Activated CD8-positive, alpha-beta memory T cell treated with anti-CD3 and anti-CD28 coated beads, Interleukin-2, amount 50 U/mL, for 48 hours (primary cell): ENCODE measurements at regions not wholly inside any gene's neighbourhood (a gene's known extent, or its start where the extent isn't known, plus 50 kb on each side); places are given as distances from the start of the nearest gene placed in this dataset.

ENCODE experiments used
- DNase-seq: peaks from one replicate; pipeline ENCODE4 v3.0.0-alpha.2; 2020

DNA sequence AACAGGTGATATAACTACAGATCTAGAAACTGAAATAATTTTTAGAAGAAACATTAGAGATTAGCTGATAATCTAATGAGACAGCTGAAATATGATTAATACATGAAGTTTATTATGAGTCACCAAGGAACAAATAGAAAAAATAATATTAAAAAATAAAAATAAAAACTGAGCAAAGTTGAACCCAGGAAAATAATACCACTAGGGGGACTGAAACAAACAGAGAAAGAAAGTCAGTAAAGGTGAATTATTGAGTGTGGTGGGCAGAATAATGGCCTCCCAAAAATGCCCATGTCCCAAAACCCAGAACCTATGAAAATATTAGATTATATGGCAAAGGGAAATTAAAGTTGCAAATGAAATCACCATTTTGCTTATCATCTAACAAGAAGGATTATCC lies 820.7 kb upstream of the INTU start:
- DNase-seq = no peak

DNA sequence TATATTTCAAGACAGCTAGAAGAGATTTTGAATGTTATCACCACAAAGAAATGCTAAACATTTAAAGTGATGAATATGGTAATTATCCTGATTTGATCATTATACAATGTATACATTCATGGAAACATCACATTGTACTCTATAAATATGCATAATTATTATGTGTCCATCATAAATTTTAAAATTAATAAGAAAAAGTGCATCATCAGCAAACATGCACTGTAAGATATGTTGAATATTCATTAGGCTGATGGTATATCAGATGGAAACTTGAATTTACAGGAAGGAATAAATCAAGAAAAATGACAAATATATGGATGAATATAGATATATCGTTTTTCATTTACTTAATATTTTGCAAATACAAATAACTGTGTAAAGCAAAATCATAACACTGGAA lies 812.1 kb upstream of the INTU start:
- DNase-seq = no peak

DNA sequence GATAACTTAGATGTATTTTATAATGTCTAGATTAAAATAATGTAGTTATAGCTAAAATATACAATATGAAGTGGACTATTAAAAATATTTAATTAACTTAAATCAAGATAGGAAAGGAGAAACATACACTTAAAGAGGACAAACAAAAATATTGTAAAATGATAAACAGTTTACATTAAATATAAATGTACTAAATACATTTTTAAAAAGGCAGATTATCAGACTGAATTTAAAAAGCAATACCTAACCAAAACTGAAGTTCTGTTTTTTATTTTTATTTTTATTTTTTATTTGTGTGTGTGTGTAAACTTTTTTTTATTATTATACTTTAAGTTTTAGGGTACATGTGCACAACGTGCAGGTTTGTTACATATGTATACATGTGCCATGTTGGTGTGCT lies 811.6 kb upstream of the INTU start:
- no peak for DNase-seq

DNA sequence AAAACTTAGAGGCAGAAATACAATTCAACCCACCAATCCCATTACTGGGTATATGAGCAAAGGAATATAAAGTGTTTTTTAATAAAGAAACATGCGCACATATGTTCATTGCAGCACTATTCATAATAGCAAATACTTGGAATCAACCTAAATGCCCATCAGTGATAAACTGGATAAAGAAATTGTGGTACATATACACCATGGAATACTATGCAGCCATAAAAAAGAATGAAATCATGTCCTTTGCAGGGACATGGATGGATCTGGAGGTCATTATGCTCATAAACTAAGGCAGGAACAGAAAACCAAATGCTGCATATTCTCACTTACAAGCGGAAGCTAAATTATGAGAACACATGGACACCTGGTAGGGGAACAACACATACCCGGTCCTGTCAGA lies 807.7 kb upstream of the INTU start:
- DNase-seq = no peak

DNA sequence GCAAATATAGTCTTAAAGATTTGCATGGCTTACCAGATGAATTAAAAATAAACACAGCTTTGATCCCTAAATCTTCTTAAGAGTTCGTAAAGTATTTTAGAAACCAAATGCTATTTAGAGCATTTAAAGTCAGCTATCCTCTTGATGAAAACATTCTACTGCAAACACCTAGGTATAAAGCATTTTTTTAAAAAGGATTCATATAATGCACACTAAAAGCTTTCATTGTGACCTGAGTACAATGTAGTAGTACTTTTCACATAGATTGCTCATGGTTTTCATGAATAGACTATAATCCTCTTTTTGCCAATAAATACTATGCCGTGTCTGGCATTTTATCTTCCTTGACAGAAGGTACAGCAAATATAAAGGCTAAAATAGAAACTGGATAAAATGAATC lies 805.1 kb upstream of the INTU start:
- no peak for DNase-seq

DNA sequence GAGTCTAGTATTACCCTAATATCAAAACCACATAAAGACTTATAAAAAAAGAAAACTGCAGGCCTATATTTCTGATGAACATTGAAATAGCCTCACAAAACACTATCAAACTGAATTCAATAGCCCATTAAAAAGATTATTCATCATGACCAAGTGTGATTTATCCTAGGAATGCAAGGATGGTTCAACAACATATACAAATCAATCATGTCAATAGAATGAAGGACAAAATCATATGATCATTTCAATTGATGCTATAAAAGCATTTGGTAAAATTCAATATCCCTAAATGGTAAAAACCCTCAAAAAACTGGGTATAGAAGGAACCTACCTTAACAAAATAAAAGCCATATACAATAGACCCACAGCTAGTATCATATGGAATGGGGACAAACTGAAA lies 797.9 kb upstream of the INTU start:
- no peak for DNase-seq

DNA sequence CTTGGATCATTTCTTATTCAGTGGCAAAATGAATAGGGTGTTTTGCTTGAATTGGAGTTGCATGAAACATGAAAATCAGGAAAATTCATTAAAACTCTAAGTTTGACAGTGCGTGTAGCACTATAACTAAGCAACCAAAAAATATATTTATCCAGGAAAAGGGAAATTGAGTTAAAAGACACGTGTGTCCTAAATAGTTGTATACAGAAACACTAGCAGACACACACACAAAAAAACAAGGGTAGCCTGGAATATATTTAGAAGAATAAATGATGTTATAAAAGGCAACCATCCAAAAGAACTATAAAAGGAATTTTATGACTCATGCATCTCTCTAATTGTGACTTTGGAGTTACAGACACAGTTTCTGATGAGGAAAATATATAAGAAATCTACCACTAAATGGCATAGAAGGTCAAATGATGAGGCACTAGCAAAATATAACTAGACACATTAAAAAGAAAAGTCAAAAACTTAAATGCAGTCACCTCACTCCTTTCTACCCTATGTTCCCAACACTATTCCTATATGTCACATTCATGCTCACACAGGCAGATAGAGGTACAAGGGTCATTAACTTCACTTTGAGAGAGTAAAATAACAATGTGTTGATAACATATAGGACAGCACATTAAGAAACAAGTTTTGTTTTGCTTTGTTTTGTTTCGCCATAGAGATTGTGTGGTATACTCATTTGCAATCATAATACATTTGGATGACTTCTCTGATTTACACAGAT lies 793.6 kb upstream of the INTU start:
- no peak for DNase-seq

DNA sequence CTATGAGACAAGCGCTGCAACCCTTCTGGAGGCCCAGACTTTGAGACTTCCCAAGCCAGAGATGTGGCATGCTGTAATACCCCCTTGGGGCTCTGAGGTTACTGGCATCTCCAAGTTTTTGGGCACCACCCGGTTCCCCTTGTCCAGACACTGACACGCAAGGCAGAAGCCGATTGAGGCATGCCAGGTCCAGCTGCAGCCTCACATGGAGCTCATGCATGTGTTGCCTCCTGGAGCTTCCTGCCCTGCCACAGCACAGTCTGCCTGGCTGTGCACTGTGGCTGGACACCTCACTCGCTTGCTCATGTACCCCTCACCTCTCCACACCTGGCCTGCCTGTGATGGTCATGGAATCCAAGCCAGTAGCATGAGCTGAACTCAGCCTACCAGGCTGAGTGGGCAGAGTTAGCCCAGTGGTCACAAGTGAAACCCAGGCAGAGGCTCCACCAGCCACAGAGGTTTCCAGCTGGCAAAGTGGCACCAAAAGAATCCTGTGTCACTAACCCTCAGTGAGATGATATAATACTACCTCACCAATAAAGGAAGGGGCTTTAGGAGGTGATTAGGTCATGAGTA lies 789.2 kb upstream of the INTU start:
- no peak for DNase-seq

DNA sequence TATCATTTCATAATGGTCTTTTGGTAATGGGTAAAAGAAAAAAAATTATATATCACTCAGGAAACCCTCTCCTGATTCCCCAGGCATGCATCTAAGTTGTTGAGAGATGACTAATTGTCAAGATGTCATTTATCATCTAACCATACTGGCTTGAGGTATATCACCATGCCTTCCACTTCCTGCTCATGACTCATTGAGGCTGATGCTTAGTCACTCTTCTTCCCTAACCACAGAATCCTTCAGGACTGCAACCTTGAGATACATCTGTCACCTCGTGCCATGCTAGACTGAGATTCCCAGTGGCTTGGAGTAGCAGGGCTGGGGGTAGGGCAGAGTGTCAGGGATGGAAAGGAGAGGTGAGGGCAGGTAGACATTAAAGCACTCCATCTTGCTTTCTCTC lies 782.5 kb upstream of the INTU start:
- no peak for DNase-seq

DNA sequence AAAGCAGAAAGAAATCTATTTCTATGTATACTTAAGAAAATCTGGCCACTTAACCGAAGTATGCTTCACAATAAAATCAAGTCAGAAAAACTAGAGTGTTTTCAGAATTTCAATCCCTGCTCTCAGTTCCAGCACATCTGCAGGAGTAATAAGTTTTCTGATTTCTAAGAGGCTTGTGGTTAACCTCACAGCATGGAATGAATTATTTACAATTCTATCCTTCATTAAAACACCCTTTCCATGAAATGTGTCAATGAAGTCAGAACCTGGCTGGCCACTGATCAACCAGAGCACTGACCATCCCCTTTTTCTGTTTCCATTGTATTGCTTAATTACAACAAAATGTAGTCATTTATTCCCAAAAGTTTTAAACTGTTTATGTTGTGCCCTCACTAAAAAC lies 781.4 kb upstream of the INTU start:
- no peak for DNase-seq

DNA sequence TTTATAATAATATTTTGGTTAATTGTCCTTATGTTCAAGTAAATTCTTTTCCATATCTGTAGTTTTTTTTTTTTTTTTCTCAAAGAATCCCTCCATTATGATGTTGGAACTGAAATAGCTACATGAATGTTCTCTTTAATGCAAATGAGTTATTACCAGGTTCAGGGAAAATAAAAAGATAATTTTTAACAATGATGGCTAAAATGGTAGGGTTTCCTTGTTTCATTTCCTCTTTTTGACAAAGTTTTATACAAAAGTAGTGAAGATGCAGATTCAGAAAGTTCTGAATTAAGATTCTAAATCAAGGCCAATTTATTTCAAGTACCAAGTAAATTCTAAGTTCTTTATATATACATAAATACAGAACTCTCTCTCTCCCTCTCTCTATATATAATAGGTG lies 779.0 kb upstream of the INTU start:
- no peak for DNase-seq

DNA sequence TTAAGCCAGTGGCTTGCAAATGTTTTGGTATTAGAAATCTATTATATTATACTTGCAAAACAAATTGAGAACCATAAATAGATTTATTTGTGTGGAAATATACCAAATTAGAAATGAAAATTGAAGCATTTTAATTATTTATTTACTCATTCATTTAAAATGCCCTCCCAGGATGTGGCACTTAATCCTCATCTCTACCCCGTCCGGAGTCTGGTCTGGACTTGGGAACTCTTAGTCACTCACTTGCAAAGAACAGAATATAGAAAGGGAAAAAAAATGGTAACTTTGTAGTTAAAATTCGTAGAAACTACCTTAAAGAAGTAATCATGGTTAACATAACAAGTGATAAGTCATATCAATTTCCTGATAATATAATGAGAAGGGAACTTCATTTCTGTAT lies 775.9 kb upstream of the INTU start:
- DNase-seq = no peak

DNA sequence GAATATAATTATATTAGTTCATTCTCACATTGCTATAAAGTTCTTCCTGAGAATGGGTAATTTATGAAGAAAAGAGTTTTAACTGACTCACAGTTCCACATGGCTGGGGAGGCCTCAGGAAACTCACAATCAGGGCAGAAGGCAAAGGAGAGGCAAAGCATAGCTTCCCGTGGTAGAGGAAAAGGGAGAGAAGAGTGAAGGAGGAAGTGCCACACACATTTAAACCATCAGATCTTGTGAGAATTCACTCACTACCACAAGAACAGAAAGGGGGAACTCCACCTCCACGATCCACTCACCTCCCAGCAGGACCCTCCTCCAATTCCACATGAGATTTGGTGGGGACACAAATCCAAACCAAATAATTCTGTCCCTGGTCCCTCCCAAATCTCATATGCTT lies 773.4 kb upstream of the INTU start:
- DNase-seq = no peak

DNA sequence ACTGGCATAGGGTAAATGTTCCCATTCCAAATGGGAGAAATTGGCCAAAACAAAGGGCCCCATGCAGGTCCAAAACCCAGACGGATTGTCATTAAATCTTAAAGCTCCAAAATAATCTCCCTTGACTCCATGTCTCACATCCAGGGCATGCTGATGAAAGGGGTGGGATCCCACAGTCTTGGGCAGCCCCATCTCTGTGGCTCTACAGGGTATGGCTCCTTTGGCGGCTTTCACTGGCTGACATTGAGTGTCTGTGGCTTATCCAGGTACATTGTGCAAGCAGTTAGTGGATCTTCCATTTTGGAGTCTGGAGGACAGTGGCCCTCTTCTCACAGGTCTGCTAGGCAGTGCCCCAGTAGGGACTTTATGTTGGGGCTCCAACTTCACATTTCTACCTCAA lies 772.9 kb upstream of the INTU start:
- DNase-seq = no peak

DNA sequence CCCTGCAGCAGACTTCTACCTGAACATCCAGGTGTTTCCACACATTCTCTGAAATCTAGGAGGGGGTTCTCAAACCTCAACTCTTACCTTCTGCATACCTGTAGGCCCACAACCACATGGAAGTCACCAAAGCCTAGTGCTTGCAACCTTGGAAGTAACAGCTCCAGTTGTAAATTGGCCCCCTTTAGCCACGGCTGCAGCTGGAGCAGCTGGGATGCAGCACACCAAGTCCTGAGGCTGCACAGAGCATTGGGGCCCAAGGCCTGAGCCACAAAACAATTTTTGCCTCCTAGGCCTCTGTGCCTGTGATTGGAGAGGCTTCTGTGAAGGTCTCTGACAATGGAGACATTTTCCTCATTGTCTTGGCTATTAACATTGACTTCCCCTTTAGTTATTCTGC lies 772.4 kb upstream of the INTU start:
- DNase-seq = no peak

DNA sequence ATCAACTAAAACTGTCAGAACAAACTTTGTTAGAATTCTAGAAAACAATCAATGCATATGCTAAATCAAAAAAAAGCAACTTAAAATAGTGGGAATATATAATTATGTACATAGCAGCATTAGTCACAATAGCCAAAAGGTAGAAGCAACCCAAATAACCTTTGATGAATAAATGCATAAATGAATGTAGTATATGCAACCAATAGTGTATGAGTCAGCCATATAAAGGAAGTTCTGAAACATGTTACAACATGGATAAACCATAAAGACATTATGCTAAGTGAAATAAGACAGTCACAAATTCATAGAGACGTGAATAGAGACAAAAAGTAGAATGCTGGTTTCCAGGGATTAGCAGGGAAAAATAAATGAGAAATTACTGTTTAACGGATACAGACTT lies 762.8 kb upstream of the INTU start:
- no peak for DNase-seq

DNA sequence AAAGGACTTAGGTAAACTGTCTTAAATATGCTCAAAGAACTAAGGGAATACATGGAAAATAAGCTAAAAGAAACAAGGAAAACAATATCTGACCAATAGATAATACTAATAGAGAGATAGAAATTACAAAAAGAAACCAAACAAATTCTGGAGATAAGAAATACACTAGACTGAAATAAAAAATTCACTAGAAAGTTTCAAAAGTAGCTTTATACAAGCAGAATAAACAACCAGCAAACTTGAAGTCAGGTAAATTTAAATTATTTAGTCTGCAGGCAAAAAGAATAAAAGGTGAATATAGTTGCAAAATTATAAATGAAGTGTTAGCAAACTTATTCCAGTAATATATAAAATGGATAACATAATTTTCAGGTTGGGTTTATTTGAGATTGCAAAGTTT lies 760.9 kb upstream of the INTU start:
- no peak for DNase-seq

DNA sequence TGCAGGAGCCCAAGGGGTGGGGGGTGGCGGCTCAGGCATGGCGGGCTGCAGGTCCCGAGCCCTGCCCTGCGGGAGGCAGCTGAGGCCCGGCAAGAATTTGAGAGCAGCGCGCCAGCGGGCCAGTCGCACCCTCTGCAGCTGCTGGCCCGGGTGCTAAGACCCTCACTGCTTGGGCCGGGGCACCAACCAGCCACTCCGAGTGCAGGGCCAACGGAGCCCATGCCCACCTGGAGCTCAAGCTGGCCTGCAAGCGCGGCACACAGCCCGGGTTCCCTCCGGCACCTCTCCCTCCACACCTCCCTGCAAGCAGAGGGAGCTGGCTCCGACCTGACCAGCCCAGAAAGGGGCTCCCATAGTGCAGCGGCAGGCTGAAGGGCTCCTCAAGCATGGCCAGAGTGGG lies 758.2 kb upstream of the INTU start:
- no peak for DNase-seq

DNA sequence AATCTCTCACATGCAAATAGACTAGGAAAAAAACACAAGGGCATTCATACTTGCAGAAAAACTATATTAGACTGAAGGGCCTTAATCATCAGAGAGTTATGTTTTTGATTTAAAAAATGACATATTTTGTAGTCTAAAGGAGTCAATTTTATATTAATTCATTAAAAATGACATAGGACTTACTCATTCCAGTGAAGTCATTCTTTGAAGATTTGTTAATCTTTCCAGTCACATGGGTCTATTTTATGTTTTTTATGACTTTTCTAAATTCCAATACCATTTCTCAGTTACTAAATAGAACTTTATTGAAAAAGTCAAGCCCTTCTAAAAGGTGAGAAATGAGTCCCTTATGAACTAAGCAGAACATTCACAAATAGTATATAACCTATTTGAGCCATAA lies 743.8 kb upstream of the INTU start:
- no peak for DNase-seq

DNA sequence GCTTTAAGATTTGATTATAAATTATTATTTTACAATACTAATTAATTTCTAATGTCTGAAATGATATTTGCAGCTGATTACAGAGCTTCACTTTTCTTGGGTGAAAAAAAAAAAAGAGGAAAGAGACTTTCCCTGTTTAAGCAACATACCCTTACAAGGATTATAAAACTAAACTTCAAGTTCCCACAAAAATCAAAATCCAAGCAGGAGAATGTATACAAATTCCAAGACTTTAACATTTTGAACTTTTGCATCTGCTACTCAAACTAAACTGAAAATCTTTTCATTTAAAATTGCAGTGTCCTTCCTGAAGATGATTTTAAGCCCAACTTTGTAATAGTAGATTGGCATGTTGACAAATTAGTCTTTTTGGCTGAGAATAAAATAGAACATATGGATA lies 742.4 kb upstream of the INTU start:
- DNase-seq = no peak

DNA sequence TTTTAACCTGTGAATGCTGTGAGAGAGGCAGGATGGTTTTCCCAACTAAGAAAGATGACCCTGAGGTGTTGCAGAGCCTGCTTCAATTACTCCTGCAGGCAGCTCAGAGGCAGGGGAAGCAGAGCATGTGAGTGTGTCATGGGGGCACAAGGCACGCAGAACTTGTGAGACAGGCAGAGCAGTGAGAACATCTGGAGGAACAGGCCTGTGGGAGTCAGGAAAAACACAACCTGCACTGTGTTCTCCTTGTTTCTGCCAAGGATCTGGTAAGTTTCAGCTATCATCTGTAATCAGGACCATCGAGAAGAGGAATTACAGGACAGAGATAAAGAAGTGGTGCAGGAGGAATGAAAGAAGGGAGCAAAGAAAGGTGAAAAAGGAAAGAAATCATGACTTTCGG lies 741.8 kb upstream of the INTU start:
- no peak for DNase-seq

DNA sequence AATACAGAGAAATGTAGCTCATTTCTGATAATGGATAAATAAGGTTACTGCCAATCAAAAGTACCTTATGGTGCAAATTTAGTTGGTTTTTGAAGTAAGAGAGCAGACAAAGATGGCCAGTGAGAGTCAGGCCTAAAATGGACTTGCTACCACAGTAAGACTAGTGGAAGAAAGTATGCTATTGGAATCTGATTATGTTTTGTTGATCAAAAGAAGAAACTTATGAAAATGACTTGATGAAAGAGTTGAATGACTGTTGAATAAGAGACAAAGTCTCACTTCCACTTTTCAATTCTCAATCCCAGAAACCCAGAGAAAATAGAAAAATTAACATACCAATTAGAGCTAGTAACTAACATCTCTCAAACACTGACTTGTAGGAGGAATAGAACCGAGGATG lies 737.8 kb upstream of the INTU start:
- DNase-seq = no peak

DNA sequence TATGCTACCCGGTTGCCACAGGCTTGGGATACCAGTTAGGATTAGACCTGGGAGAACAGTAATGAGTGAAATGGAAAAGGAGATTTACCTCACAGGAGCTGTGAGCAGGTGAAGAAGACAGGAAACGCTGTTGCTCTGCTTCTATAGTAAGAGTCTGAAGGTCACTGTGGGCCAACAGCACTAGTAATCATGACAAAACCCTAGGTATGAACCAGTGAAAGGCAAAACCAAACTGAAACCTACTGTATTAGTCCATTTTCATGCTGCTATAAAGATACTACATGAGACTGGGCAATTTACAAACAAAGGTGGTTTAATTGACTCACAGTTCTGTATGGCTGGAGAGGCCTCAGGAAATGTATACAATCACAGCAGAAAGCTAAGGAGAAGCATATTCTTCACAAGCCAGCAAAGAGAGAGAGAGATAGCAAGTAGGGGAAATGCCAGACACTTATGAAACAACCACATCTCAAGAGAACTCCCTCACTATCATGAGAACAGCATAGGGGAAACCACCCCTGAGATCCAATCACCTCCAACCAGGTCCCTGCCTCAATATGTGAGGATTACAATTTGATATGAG lies 736.7 kb upstream of the INTU start:
- DNase-seq = no peak

DNA sequence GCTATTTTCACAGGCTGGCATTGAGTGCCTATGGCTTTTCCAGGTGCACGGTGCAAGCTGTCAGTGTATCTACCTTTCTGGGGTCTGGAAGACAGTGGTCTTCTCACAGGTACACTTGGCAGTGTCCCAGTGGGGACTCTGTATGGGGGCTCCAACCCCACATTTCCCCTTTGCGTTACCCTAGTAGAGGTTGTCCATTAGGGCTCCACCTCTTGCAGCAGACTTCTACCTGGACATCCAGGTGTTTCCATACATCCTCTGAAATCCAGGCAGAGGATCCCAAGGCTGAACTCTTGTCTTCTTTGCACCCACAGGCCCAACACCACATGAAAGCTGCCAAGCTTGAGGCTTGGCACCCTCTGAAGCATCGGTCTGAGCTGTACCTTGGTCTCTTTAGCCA lies 735.7 kb upstream of the INTU start:
- no peak for DNase-seq

DNA sequence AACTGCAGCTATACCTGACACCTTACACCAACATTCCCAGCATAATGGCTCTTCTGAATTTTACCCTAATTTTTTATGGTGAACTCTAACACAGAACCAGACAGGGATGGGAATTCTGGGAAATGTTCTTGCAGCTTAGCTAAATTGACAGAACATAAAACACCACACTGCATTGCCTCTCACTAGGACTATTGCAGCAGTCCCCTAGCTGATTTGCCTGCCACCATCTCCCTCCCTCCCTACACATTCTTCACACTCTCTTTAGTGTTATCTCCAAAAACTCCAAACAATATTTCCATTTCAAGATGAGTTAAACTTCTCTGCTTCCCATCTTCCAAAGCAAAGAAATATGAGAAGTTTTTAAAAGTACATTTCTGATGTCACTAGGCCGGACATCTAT lies 733.9 kb upstream of the INTU start:
- no peak for DNase-seq
